Skin of body (tissue), 1 donor: ENCODE measurements at regions not wholly inside any gene's neighbourhood (a gene's known extent, or its start where the extent isn't known, plus 50 kb on each side); places are given as distances from the start of the nearest gene placed in this dataset.

ENCODE experiments used
- DNase-seq: peaks from one replicate; lab custom pipeline; 2025; lab: John Stamatoyannopoulos, UW

DNA sequence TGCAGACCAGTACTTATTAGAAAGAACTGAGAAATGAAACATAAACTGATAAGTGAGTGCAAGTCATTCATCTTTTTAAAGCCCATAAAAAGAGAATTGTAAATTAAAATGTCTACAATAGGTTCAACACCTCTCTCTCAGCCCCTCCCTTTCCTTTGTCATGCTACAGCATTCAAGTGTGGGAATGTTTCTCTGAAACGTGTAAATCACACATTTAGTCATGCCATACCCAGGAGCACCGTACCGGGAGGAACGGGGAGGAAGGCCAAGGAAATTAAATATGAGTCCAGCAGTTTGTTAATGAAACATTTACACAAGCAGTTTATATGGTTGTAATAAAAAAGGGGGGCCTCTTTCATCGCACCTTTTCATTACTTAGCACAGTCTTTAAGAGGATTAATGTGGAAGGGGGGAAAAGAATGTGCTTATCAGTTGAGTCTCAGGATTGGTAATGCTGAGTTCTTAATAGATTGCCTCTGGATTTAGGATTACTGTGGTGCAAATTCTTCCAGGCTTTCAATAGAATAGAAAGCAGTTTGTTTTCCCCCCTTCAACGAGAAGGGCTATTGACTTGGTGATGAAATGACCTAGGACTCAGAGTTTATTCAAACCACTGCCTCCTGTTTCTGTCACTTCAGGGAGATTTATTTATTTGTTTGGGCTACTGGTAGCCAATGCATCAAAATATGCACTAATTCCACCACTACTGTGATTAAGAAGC is 176.0 kb upstream of the ZNF608 start:
- DNase-seq: no peak

DNA sequence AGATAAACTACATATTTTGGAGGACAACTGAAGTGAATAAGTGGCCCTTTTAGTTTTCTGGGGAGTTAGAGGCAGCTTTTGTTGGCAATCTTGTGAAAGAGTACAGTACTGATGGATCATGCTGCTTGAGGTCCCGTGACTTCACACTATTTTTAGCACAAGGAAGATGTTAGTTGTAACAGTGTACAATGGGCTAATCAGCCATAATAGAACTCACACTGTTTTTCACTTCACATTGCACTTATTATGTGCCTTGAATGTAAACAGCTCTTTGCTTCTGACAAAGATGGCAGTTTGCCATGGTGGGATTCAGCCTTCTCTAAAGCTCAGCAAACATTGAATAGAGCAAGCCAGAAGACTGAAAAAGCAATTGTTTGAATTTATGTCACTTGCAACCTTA is 176.7 kb upstream of the ZNF608 start:
- peak; percentile 83 for DNase-seq

DNA sequence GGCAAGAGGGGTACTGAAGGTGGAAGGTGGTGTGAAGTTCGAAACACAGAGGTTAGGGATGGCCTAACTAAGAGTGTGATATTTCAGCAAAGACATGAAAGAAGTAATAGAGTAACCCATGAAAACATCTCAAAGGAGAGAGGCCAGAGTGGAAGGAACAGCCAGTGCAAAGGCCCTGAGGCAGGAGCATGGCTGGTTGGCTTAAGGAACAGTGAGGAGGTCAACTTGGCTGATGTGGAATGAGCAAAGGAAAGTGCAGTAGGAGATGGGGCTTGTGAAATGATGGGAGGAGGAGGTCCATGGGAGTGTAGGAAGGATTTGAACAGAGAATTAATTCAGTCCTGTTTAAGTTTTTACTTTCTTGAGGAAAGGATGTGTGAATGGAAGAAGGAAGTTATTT is 178.3 kb upstream of the ZNF608 start:
- no peak for DNase-seq

DNA sequence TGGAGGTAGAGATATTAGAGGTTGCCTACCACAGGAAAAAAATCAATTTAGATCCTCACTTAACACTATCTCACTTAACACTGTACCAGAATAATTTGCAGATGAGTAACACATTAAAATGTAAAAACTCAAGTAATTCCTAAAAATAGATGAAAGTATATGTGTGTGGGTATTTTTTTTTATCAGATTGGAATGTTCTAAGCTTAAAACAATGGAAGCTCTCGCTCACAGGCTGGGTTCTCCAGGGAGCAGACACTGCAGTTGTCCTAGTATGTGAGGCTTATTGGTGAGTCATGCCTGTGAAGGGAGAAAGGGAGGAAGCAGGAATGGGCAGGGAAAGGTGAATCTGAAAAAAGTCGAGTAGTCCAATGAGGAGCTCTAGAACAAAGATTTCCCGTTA is 181.3 kb upstream of the ZNF608 start:
- no peak for DNase-seq

DNA sequence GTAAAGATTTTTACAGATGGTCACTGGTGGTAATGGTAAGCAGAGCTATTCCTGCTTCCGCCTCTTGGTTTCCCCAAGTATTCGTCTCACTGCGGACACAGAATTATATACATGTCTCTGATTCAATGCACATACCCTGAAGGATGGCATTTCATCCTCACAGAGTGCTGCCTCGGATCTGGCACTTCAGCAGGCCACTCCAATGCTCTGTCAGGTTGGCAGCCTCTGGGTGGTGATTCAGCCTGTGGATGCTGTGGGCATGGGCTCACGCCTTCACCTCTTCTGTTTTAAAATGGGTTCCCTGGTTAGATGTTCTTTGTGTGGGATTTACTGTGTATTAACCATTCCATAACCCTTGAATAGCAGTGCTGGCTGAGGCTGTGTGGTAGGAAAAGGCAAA is 182.6 kb upstream of the ZNF608 start:
- DNase-seq: no peak

DNA sequence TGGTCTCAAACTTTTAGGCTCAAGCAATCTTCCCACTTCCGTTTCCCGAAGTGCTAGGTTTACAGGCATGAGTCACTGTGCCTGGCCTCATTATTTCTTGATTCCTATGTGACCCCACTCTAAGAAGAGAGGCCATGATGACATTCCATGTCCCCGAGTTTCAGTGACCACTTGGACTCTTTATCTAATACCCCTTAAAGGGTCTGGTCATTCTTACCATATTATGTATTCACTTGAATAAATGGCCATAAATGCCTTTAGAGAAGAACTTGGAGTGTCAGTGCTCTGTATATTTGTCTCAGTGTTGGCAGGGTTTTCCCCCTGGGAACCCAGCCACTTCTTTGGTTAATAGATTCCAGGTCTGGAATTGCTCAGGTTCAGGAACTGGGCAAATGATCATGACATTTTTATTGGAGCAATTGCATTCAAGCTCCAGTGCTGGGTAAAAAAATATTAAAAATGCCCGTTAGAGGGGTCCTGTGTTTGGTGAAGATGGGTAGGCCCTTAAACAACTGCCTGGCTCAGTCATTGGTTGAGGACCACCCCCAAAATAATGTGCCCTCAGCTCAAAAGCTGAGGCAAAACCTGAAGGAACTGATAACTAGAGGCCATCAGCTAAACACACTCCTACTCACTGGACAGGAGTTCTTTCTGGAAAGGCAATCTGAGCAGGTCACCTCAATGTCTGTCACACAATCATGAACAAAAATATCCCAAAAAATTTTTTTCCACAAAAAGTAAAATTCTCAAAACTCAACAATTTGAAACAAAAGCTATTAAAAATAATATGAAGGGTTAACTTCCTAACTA is 186.6 kb upstream of the ZNF608 start:
- DNase-seq: no peak

DNA sequence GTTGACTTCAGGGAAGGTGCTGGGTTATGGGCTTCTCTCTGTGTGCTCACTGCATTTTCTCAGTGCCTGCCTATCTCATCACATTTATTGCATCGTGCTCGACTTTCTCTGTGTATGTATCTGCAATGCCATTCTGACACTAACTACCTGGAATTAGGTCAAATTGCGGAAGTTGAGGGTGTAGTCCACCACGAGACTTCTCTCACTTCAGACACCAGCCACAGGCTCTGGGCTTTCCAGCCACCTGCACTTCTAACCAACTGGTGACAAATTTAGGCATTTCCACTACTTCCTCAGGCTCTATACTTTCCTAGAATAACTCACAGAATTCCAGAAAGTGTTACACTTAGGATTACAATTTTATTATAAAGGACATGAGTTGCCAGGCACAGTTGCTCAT is 188.6 kb upstream of the ZNF608 start:
- no peak for DNase-seq

DNA sequence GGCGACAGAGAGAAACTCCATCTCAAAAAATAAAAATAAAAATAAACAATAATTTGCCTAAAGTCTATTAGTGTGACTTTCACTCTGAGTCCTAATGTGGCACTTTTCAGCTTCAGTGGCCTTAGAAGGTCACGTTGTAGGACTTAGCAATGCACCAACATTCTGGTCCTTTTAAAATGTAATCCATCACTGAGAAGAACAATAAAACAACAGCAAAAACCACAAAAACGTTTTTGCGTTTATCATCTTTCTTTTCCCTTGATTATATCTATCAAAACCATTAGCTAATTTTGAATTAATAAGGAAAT is 190.1 kb upstream of the ZNF608 start:
- no peak for DNase-seq

DNA sequence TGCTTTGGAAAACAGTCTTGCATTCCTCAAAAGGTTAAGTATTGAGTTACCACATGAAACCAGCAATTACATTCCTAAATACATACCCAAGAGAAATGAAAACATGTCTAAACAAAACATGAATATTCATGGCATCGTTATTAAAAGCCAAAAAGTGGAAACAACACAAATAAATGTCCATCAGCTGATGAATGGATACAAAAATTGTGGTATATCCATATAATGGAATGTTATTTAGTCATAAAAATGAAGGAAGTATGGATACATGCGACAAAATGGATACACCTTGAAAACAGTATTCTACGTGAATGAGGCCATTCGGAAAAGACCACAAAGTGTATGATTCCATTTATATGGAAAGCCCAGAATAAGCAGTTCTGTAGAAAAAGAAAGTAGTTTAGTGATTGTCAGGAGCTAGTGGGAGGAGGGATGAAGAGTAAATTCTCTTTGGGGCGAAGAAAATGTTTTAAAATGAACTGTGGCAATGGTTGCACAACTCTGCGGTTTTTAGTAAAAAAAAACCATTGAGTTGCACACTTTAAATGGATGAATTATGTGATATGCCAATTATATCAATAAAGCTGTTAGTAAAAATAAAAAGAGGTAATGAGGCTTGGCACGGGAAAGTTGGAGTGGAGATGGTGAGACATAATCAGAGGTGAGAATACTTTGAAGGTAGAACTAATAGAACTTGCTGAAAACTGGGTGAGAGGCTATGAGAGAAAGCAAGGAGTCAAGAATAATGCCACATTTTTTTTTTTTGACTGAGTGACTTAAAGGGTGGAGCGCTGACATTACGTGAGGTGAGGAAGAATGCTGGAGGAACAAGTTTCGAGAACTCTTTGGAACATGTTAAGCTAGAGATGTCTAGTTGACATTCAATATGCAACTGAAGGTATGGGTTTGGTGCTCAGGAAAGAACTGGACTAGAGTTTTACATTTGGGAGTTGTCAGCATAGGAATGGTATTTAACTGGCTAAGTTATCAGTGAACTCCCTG is 194.9 kb upstream of the ZNF608 start:
- DNase-seq: no peak

DNA sequence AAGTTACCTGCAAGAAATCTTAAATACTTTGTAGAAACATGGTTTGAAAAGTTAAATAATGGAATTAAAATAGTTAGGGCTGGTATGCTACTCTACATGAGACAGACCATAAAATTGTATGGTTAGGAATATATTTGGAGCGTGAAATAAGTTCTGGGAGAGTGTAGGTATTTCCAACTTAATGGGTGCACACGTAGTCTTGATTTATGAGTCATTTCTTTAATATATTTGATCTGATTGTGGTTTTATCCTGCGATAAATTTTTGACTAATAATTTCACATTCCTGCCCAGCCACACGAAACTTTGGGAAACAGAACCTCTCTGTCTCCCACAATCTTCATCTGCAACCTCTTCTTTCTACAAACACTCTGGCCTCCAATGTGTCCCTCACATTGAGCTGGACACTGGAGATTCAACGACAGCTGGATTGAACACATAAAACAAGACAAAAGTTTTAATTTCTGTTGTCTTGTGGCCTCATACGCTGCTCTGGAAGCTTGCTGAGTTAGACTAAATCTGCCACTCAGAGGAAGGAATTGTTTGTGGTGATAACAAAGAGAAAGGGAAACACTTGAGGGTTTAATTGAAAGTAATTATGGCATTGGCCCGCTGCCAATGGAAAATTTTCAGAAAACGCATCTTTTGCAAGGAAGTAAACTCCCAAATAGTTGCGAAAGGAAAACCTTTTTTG is 201.8 kb upstream of the ZNF608 start:
- peak; percentile 37 for DNase-seq

DNA sequence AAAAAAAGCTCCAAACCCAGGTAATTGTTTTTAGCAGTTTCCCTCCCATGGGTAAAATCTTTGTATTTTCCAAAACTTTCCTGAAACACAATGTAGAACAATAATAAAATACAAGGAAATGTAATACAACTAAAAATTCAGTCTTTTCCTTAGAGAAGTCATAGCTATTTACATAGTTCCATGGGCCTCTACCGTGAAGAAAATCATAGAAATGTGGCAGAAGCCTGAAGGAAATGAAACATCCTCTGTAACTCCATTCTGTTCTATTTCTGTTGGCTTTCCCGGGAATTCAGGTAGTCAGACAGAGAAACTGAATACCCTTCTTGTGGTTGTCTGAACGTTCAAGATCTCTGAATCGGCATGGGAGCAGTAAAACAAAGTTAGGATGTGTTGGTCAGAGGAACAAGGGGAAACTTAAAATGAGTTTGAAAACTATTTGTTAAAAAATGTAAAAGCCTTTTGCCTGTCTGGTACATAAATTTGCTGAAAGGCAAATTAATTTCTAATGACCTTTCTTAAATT is 202.4 kb upstream of the ZNF608 start:
- DNase-seq: no peak

DNA sequence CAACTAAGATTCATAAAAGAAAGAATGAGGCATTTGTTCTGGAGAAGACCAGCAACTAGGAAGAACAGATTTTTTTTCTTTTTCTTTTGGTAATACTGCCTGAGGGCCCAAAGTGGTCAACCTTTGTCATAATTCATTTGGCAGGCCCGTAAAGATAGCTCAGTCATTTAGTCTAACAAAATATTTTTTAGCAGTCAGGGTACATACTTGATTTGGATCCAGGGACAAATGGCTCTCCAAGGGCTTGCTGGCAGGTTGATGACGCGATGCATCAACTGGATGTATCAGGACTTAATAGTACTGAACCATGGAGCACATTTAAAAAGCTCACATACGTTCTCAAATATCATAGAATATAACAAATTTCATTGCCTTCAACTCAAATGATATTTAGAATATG is 203.4 kb upstream of the ZNF608 start:
- DNase-seq: no peak

DNA sequence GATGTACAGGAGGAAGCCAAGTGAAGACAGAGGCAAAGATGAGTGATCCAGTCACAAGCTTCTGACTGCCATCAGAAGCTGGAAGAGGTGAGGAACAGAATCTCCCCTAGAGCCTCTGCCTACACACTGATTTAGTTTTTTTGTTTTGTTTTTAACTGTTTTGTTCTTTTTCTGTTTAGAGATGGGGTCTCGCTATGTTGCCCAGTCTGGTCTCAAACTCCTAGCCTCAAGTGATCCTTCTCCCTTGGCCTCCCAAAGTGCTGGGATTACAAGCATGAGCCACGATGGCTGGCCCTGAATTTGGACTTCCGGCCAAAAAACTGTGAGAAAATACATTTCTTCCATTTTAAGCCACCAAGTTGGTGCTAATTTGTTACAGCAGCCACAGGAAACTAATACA is 204.7 kb upstream of the ZNF608 start:
- DNase-seq: no peak

DNA sequence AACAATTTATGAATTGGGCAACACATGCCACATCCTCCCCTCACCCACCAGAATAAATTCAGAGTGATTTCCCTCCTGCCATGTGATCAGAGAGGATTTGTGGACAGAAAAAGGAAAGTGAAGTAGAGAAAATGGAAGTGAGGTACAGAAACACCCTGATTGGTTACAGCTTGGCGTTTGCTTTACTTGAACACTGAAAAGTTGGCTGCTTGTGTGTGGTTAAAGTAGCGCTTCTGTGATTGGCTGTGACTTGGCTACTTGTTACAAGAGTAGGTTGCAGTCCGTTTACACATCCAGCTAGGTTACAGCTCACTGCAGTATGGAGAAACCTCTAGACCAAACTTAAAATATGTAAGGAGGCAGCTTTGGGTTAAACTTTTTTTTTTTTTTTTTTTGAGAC is 205.2 kb upstream of the ZNF608 start:
- DNase-seq: no peak

DNA sequence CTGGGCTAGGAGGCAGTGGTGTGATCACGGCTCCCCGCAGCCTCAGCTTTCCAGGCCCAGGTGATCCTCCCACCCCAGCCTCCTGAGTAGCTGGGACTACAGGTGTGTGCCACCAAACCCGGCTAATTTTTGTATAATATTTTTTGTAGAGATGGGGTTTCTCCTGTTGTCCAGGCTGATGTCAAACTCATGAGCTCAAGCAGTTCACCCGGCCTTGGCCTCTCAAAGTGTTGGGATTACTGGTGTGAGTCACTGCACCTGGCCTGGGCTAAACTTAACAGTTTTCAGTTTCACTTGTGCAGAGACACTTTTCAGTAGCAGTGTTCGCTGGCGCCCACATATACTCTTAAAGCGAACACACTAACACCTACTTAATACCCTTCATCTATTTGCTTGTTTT is 205.6 kb upstream of the ZNF608 start:
- no peak for DNase-seq

DNA sequence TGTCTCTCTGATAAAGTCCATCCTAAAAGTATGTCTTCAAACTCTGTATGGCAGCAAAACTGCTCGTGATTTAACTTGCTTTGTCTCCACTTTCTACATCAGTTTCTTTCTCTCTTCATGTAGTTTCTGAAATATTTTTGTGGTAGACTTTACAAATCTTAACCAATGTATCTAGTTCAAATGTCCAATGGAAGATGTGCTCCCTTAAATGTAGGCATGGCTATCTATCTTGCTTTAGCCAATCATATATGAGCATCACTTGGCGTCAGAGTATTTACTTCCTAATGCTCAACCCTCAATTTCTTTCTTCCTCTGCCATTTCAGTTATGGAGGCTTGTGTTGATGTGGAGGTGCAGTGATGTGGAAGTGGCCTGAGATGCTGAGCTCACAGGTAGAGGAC is 206.1 kb upstream of the ZNF608 start:
- DNase-seq: no peak

DNA sequence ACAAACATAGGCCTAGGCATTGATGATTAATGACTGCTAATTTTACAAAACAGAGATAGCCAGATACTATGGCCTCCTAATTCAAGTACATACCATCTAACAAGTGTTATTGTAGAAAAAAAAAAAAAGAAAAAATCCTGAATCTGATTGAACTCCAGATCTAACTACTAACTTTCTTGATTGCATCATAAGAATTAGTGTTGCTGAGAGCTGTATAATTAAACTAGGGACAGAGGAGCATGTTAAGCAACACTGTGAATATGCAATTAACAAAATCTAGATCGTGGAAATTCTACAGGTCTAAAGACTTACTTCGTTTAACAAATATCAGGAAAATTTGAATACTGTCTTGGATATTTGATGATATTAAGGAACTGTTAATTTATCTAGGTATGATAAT is 208.3 kb upstream of the ZNF608 start:
- DNase-seq: no peak

DNA sequence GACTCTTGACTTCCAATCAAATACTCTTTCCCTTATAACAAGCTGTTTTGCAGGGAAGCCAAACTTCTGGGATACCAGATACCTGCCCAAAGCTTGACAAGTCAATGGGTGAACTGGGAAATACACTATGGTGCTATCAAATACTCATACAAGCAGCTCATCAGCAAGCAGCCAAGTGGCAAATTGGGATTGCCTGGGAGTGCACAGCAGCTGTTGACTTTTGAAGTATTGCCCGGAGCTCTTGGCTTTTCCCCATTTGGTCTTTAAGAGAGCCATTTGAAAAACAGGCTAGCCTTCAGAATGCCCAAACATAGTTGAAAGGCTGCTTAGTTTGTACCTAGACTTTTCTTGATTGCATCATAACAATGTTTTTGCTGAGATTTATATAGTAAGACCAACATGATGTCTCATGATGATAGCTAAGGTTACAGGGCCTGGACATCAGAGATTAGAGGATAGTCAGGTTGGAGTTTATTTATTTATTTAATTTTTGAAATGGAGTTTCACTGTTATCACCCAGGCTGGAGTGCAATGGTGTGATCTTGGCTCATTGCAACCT is 210.1 kb upstream of the ZNF608 start:
- DNase-seq: no peak

DNA sequence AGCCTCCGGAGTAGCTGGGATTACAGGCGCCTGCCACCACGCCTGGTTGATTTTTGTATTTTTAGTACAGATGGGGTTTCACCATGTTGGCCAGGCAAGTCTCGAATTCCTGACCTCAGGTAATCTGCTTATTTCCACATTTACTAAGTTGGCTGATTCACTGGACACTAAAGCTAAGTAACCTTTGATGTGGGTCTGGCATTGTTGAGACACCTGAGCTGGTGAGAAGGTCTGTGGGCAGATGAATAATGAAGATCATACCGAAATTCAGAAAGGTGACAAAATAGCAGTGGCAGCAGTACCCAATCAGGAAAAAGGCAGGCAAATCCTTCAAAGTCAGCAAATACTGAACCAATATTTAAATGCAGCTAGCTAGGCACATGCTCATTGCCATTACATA is 210.6 kb upstream of the ZNF608 start:
- no peak for DNase-seq

DNA sequence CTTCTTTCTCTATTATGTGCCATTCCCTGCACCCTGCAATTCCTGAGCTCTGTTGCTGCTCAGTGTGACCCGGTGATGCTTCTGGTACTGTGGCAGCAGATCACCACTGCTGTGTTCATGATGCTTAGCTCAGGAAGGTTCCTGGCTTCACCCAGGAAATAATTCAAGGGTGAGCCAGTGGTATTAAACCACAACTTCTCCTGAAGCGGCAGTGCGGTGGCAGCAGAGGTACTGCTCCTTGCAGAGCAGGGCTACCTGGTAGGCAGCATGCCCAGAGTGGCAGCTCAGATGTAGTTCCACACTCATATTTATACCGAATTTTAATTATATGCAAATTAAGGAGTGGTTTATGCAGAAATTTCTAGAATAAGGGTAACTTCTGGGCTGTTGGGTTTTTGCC is 213.8 kb upstream of the ZNF608 start:
- DNase-seq: no peak

DNA sequence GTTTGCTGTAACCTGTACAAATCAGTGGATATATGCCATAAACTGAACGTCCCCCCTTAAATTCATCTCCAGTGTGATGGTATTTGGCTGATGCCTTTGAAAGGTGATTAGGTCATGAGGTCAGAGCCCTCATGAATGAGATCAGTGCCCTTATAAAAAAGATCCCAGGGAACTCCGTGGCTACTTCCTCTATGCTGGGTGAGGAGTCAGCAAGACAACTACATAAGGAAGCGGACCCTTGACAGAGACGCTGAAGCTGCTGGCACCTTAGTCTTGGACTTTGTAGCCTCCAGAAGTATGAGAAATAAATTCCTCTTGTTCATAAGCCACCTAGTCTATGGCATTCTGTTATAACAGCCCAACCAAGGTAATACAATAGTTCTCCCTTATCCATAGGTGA is 215.1 kb upstream of the ZNF608 start:
- no peak for DNase-seq
